MM.1S (cell line): ENCODE measurements at regions not wholly inside any gene's neighbourhood (a gene's known extent, or its start where the extent isn't known, plus 50 kb on each side); places are given as distances from the start of the nearest gene placed in this dataset.
"Not testable (repeated sequence)": the region's sequence is repeated elsewhere in the genome, so short reads cannot be mapped to it uniquely, and the experiment has no call there.

Source experiments
- DNase-seq: peaks from one replicate; pipeline ENCODE4 v3.0.0-alpha.2; 2015
- H2AFZ ChIP-seq: fragments of 300-600 bp; sonication (generic); 2 replicates; pipeline ENCODE4 v1.6.0; 2016; ENCODE audit warnings: antibody characterized with exemption, low read length
- H3F3A ChIP-seq: fragments of 300-600 bp; sonication (generic); 2 replicates; pipeline ENCODE4 v1.6.1; 2016; ENCODE audit warnings: mild to moderate bottlenecking, antibody characterized with exemption, low read length, moderate library complexity, mixed read lengths; ENCODE audit not compliant: insufficient read depth
- H3K27ac ChIP-seq: fragments of 300-600 bp; sonication (generic); 2 replicates; pipeline ENCODE4 v1.5.1; 2016; ENCODE audit warnings: mild to moderate bottlenecking, low read length
- H3K27me3 ChIP-seq: fragments of 300-600 bp; sonication (generic); replicated peaks from 2 replicates; pipeline ENCODE4 v1.6.0; 2016; ENCODE audit warnings: low read length; ENCODE audit not compliant: insufficient read depth
- H3K36me3 ChIP-seq: fragments of 300-600 bp; sonication (generic); replicated peaks from 2 replicates; pipeline ENCODE4 v1.6.1; 2016; ENCODE audit warnings: mild to moderate bottlenecking, low read length, mixed read lengths; ENCODE audit not compliant: insufficient read depth
- H3K4me1 ChIP-seq: fragments of 300-600 bp; sonication (generic); 2 replicates; pipeline ENCODE4 v1.6.1; 2016; ENCODE audit warnings: low read length, mixed read lengths
- H3K4me2 ChIP-seq: fragments of 300-600 bp; sonication (generic); 2 replicates; pipeline ENCODE4 v1.6.0; 2016; ENCODE audit warnings: low read depth, low read length
- H3K4me3 ChIP-seq: fragments of 300-600 bp; sonication (generic); 2 replicates; pipeline ENCODE4 v1.5.1; 2016; ENCODE audit warnings: low read length, mixed read lengths
- H3K79me2 ChIP-seq: fragments of 300-600 bp; sonication (generic); 2 replicates; pipeline ENCODE4 v1.6.1; 2016; ENCODE audit warnings: mixed run types, low read length, mixed read lengths
- H3K9ac ChIP-seq: fragments of 300-600 bp; sonication (generic); 2 replicates; pipeline ENCODE4 v1.6.1; 2016; ENCODE audit warnings: low read length, mixed read lengths
- H3K9me2 ChIP-seq: fragments of 300-600 bp; sonication (generic); replicated peaks from 2 replicates; pipeline ENCODE4 v1.6.1; 2016; ENCODE audit warnings: mild to moderate bottlenecking, low read length, mixed read lengths; ENCODE audit not compliant: insufficient read depth
- H3K9me3 ChIP-seq: fragments of 300-600 bp; sonication (generic); replicated peaks from 2 replicates; pipeline ENCODE4 v1.6.1; 2016; ENCODE audit warnings: mild to moderate bottlenecking, low read length, mixed read lengths; ENCODE audit not compliant: insufficient read depth
- H4K20me1 ChIP-seq: fragments of 300-600 bp; sonication (generic); 2 replicates; pipeline ENCODE4 v1.6.1; 2016; ENCODE audit warnings: mild to moderate bottlenecking, low read length, moderate library complexity, mixed read lengths; ENCODE audit not compliant: insufficient read depth

DNA sequence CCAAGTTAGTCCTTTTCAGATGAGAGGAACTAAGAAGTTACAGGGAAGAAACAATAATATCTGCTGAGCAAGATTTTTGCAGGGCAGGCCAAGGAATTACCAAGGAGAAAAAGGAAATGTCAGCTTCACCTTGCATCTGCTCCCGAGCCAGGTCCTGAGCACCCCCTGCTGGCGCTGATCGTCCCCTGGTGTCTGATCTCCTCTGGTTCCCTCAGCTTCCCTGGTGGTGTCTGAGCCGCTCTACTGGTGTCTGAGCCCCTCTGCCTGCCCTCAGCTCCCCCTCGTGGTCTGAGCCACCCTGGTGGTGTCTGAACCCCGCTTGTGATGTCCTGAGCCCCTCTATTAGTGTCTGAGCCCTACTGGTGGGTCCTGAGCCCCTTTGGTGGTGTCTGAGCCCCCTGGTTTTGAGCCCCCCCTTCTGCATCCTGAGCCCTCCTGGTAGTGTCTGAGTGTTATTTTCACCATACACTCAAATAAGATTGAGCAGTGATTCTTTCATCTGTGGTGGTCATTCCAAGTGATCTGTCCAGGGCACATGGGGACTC, 196.6 kb upstream of the POTEB2 start:
- not testable (repeated sequence) for H3K27me3 ChIP-seq, DNase-seq, H3K4me3 ChIP-seq, H2AFZ ChIP-seq, H3K79me2 ChIP-seq, H3F3A ChIP-seq, H3K9me2 ChIP-seq, H4K20me1 ChIP-seq, H3K27ac ChIP-seq, H3K9me3 ChIP-seq, H3K9ac ChIP-seq, H3K4me2 ChIP-seq, H3K4me1 ChIP-seq, H3K36me3 ChIP-seq

GRCh38 chr15:21051866-21052265, 185.8 kb upstream of the POTEB2 start:
- DNase-seq, H3K9me3 ChIP-seq, H3K4me3 ChIP-seq, H3K36me3 ChIP-seq, H3K9me2 ChIP-seq, H4K20me1 ChIP-seq, H3K79me2 ChIP-seq, H3K4me1 ChIP-seq, H2AFZ ChIP-seq, H3K9ac ChIP-seq, H3K27ac ChIP-seq, H3K4me2 ChIP-seq, H3F3A ChIP-seq, H3K27me3 ChIP-seq: not testable (repeated sequence)

DNA sequence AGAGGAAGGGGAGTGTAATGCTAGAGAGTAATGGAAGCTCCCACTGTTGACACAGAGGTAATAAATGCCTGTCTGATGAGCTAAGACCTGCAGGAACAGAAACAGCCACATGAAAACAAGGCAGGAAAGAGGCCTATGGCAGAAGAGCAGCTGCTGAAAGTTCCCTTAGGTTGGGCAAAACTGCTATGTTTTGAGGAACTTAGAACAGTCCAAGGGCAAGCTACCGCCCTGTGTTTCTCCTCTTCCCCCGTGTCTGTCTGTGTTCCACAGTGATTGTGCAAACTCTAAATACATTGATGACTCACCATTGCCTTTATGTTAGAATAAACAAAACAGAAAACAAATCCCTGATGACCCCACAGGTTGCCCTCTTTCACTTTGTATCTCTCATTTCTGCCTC, 165.6 kb upstream of the POTEB2 start:
- not testable (repeated sequence) for H3K9me2 ChIP-seq, H3K36me3 ChIP-seq, H3K9ac ChIP-seq, H3K9me3 ChIP-seq, DNase-seq, H2AFZ ChIP-seq, H3K79me2 ChIP-seq, H3F3A ChIP-seq, H4K20me1 ChIP-seq, H3K27me3 ChIP-seq, H3K4me2 ChIP-seq, H3K27ac ChIP-seq, H3K4me1 ChIP-seq, H3K4me3 ChIP-seq

DNA sequence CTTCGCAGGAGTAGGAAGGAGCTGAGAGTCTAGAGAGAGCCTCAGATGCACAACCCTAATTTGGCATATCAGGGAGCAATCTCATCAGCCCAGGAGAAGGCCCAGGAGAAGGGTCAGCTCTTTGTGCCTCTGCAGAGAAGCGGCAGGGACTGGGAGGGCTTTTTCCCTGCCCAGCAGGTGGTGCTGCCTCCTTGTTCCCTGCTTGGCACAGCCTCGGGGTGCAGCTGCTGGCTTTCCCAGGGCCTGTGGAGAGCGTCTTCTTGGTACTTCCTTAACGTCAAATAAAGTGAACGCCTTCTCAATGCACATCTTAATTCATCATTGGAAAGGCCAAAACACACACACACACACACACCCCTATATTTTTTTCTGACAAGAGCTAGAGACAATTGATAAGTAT, 162.9 kb upstream of the POTEB2 start:
- not testable (repeated sequence) for H4K20me1 ChIP-seq, H3K9me3 ChIP-seq, H3F3A ChIP-seq, H3K27ac ChIP-seq, H2AFZ ChIP-seq, H3K9ac ChIP-seq, H3K4me1 ChIP-seq, H3K4me2 ChIP-seq, H3K4me3 ChIP-seq, DNase-seq, H3K79me2 ChIP-seq, H3K27me3 ChIP-seq, H3K9me2 ChIP-seq, H3K36me3 ChIP-seq

GRCh38 chr15:21027942-21028341, 161.8 kb upstream of the POTEB2 start:
- not testable (repeated sequence) for H4K20me1 ChIP-seq, H3K27ac ChIP-seq, DNase-seq, H3K4me2 ChIP-seq, H3K27me3 ChIP-seq, H3F3A ChIP-seq, H3K9me3 ChIP-seq, H3K9ac ChIP-seq, H3K4me3 ChIP-seq, H2AFZ ChIP-seq, H3K36me3 ChIP-seq, H3K79me2 ChIP-seq, H3K4me1 ChIP-seq, H3K9me2 ChIP-seq

DNA sequence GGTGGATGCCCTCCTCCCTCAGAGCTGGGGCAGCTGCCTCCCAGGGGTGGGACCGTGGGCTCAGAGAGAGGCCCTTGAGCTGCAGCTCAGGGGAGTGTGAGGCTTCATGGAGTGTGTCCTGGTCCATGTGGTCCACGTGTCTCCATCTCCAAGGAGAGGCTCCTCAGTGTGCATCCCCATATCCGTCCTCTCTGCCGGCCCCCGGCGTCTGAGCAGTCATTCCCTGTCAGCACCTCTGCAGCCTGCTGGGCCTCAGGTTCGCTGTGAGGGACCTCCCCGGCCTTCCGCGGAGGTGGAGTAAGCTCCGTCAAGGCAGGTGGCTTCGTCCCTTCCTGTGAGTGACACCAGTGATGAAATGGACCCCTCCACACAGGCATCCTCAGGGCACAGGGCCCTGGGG, 160.7 kb upstream of the POTEB2 start:
- DNase-seq, H3K4me1 ChIP-seq, H3K27me3 ChIP-seq, H3K79me2 ChIP-seq, H3K27ac ChIP-seq, H3K9me3 ChIP-seq, H2AFZ ChIP-seq, H3K4me2 ChIP-seq, H3K36me3 ChIP-seq, H4K20me1 ChIP-seq, H3K9ac ChIP-seq, H3K4me3 ChIP-seq, H3K9me2 ChIP-seq, H3F3A ChIP-seq: not testable (repeated sequence)

- not testable (repeated sequence) for H3K4me3 ChIP-seq, H3F3A ChIP-seq, DNase-seq, H4K20me1 ChIP-seq, H3K36me3 ChIP-seq, H3K27me3 ChIP-seq, H3K4me2 ChIP-seq, H3K9me2 ChIP-seq, H3K4me1 ChIP-seq, H3K9ac ChIP-seq, H3K9me3 ChIP-seq, H3K79me2 ChIP-seq, H2AFZ ChIP-seq, H3K27ac ChIP-seq
Measured at GRCh38 chr15:21024235-21024987, 158.3 kb upstream of the POTEB2 start.

- not testable (repeated sequence) for H3K9ac ChIP-seq, H4K20me1 ChIP-seq
Measured at GRCh38 chr15:21018176-21018575, 152.1 kb upstream of the POTEB2 start.

More at GRCh38 chr15:21018176-21018575, 152.1 kb upstream of the POTEB2 start:
- H3K36me3 ChIP-seq, H2AFZ ChIP-seq, H3K27me3 ChIP-seq, H3K27ac ChIP-seq, H3F3A ChIP-seq, H3K9me3 ChIP-seq, H3K4me3 ChIP-seq, H3K79me2 ChIP-seq, H3K4me2 ChIP-seq, H3K9me2 ChIP-seq, DNase-seq, H3K4me1 ChIP-seq: not testable (repeated sequence)
